ENCODE measurements at regions not wholly inside any gene's neighbourhood (a gene's known extent, or its start where the extent isn't known, plus 50 kb on each side); places are given as distances from the start of the nearest gene placed in this dataset.

DNA sequence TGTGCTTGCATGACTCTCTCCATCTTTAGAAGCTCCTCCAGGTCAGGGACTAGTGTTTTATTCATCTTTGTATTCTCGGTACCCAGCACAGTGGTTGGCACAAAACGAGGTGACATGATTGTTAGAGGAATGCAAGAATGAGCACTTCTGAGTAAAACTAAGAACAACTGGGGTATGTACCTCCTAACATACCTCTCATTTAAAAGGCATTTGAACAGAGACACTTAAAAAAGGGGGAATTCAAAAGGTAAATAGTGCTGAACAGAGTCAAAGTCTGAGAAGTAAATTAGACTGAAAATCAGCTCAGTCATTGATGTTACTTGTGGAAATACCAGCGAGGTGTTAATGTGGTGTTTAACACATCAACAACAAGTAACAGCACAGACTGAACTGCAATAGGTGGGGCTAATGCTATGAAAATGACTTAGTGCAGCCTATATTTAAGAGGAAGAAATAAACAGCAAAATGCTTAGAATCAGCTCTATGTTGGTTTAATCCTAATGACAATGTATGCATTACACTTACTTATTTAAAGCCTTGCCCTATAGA is 102.4 kb downstream of the TMCO5A start:
- Histone ChIP-seq H3F3A (ENCODE audit: low read length, unreplicated experiment) (no peaks in the 10 kb centered on the region), H3K79me2 (ENCODE audit: low read length) (no peaks in the 10 kb centered on the region), H3K4me1 (ENCODE audit: insufficient read depth, low read length) (peaks cover 66% of the 10 kb centered on the region), H2AFZ (ENCODE audit: low read length) (no peak overlapping the region), H3K9me2 (replicated peaks; ENCODE audit: low read length) (no peaks in the 10 kb centered on the region), H3K9ac (ENCODE audit: low read length) (no peak overlapping the region), H3K27me3 (ENCODE audit: low read length) (no peaks in the 10 kb centered on the region), H4K20me1 (ENCODE audit: low read length) (no peaks in the 10 kb centered on the region), H3K9me3 (ENCODE audit: low read length) (no peaks in the 10 kb centered on the region), H3K4me3 (ENCODE audit: low read length) (no peak overlapping the region), H3K36me3 (ENCODE audit: low read depth, low read length) (no peaks in the 10 kb centered on the region), H3K4me2 (ENCODE audit: low read length) (no peak overlapping the region), H3K27ac (ENCODE audit: low read length) (no peak overlapping the region)
- intact Hi-C loops (cut with micrococcal nuclease): no loop called here
- no peak for TF ChIP-seq CTCF (conservative IDR thresholded peaks at IDR 0.05; ENCODE audit: low read depth, low read length)
- no peak for TF ChIP-seq EZH2phosphoT487 (IDR thresholded peaks at IDR 0.05; ENCODE audit: borderline replicate concordance, low read length)
- TF ChIP-seq EZH2 (IDR thresholded peaks at IDR 0.05; ENCODE audit: low read length, unreplicated experiment): no peak
- ChIA-PET CTCF (no interaction called here), POLR2A (ENCODE audit: unreplicated experiment) (no interaction called here)
- ATAC-seq (no peak), DNase-seq (no peak)
- BruUV-seq (replicated peaks): no TSS peak

DNA sequence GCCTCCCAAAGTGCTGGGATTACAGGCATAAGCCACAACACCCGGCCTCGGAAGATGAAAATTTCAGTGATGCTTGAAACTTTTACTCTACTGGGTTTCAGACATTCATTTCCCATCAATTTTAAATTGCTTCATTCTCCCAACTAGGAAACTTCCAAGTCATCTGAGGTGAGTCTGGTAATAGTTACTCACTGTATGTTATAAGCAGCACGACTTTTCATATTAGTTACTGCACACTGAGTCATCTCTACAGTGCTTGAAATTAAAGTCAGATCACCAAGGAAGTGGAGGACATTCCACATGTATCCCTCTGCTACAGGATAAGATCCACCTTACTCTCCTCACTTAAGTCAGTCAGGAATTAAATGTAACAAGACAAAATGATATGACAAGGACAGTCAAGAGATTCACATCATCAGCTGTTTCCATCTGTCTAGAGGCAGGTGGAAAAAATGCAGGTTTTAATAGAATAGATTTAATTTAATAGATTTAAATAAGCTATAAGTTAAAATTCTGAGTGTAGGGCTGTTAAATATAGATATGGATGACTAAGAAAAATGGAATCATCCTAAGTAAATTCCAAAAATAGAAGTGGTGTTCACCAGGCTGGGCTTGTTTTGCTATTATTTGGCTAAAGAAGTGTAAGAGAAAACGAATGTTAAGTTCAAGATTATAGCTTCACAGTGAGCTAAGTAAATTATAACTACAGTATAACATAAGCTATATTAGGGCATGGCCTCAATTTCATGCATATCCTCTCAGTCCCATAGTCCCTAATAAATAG is 104.4 kb downstream of the TMCO5A start:
- BruUV-seq (replicated peaks): no TSS peak
- intact Hi-C loops (cut with micrococcal nuclease): loop anchor here (1.0 kb wide), 1 partner anchor 30 kb away; no protein-coding TSS in a partner anchor
- H3F3A ChIP-seq (ENCODE audit: low read length, unreplicated experiment): no peaks in the 10 kb centered on the region
- peak overlapping the region; percentile 73 for H3K27ac ChIP-seq (ENCODE audit: low read length)
- ChIA-PET POLR2A (ENCODE audit: unreplicated experiment) (interaction anchor here (0.6 to 1.1 kb wide), 4 partner anchors 30 to 1153 kb away, joined by 3 to 9 read pairs (median 4); partner anchors contain the start of gene SPRED1), CTCF (no interaction called here)
- H3K4me3 ChIP-seq (ENCODE audit: low read length): no peak overlapping the region
- no peaks in the 10 kb centered on the region for H3K36me3 ChIP-seq (ENCODE audit: low read depth, low read length)
- H4K20me1 ChIP-seq (ENCODE audit: low read length): no peaks in the 10 kb centered on the region
- no peaks in the 10 kb centered on the region for H3K27me3 ChIP-seq (ENCODE audit: low read length)
- peak overlapping the region; percentile 50 for H3K4me2 ChIP-seq (ENCODE audit: low read length)
- no peaks in the 10 kb centered on the region for H3K9me2 ChIP-seq (replicated peaks; ENCODE audit: low read length)
- peaks cover 72% of the 10 kb centered on the region for H3K4me1 ChIP-seq (ENCODE audit: insufficient read depth, low read length)
- H3K9me3 ChIP-seq (ENCODE audit: low read length): no peaks in the 10 kb centered on the region
- TF ChIP-seq EZH2phosphoT487 (IDR thresholded peaks at IDR 0.05; ENCODE audit: borderline replicate concordance, low read length) (no peak), CTCF (conservative IDR thresholded peaks at IDR 0.05; ENCODE audit: low read depth, low read length) (no peak), EZH2 (IDR thresholded peaks at IDR 0.05; ENCODE audit: low read length, unreplicated experiment) (no peak)
- no peak overlapping the region for H2AFZ ChIP-seq (ENCODE audit: low read length)
- DNase-seq (peak; percentile 87), ATAC-seq (peak; percentile 84)
- H3K79me2 ChIP-seq (ENCODE audit: low read length): no peaks in the 10 kb centered on the region
- no peak overlapping the region; the same call in 1 of the 2 replicates for H3K9ac ChIP-seq (ENCODE audit: low read length)

DNA sequence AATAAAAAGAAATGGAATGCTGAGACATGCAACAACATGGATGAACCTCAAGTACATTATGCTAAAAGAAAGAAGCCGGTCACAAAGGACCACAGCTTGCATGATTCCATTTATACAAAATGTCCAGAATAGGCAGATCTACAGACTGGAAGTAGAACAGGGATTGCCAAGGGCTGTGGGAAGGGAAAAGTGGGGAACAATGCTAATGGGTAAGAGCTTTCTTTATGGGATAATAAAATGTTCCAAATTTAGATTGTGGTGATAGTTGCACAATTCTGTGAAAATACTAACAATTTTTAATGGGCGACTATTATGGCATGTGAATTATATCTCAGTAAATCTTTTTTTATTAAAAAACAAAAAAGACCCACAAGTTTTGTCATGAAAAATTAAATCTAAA is 106.2 kb downstream of the TMCO5A start:
- Histone ChIP-seq H3K4me1 (ENCODE audit: insufficient read depth, low read length) (peaks cover 68% of the 10 kb centered on the region), H3K9ac (ENCODE audit: low read length) (no peak overlapping the region), H3K36me3 (ENCODE audit: low read depth, low read length) (no peaks in the 10 kb centered on the region), H3K4me3 (ENCODE audit: low read length) (no peak overlapping the region), H4K20me1 (ENCODE audit: low read length) (no peaks in the 10 kb centered on the region), H3F3A (ENCODE audit: low read length, unreplicated experiment) (no peaks in the 10 kb centered on the region), H3K4me2 (ENCODE audit: low read length) (no peak overlapping the region), H3K9me2 (replicated peaks; ENCODE audit: low read length) (no peaks in the 10 kb centered on the region), H3K79me2 (ENCODE audit: low read length) (no peaks in the 10 kb centered on the region), H2AFZ (ENCODE audit: low read length) (no peak overlapping the region), H3K9me3 (ENCODE audit: low read length) (no peaks in the 10 kb centered on the region), H3K27ac (ENCODE audit: low read length) (peak overlapping the region; percentile 73), H3K27me3 (ENCODE audit: low read length) (no peaks in the 10 kb centered on the region)
- no peak for ATAC-seq
- ChIA-PET POLR2A (ENCODE audit: unreplicated experiment) (no interaction called here), CTCF (no interaction called here)
- DNase-seq: no peak
- no peak for TF ChIP-seq EZH2phosphoT487 (IDR thresholded peaks at IDR 0.05; ENCODE audit: borderline replicate concordance, low read length)
- intact Hi-C loops (cut with micrococcal nuclease): loop anchor here (1.0 to 5.0 kb wide), 3 partner anchors 33 to 90 kb away; no protein-coding TSS in a partner anchor
- no TSS peak for BruUV-seq (replicated peaks)
